M059J (cell line): ENCODE measurements at regions not wholly inside any gene's neighbourhood (a gene's known extent, or its start where the extent isn't known, plus 50 kb on each side); places are given as distances from the start of the nearest gene placed in this dataset.

Source experiments
- DNase-seq: peaks from one replicate; pipeline ENCODE4 v3.0.0-alpha.2; 2012; ENCODE audit warnings: low read depth

GRCh38 chr7:68376131-68376661 lies 1222.1 kb upstream of the AUTS2 start:
- DNase-seq = no peak

GRCh38 chr7:68381731-68382130 lies 1216.5 kb upstream of the AUTS2 start:
- no peak for DNase-seq

- no peak for DNase-seq
These were observed 1213.7 kb upstream of the AUTS2 start for GRCh38 chr7:68384581-68384980.

GRCh38 chr7:68393051-68393450 lies 1205.2 kb upstream of the AUTS2 start:
- no peak for DNase-seq

GRCh38 chr7:68394131-68394530 lies 1204.1 kb upstream of the AUTS2 start:
- DNase-seq = peak; percentile 27

- DNase-seq = no peak
These were observed 1198.2 kb upstream of the AUTS2 start for GRCh38 chr7:68399991-68400590.

- DNase-seq = no peak
These were observed 1197.5 kb upstream of the AUTS2 start for GRCh38 chr7:68400783-68401182.

GRCh38 chr7:68401313-68401712 lies 1197.0 kb upstream of the AUTS2 start:
- no peak for DNase-seq

GRCh38 chr7:68406480-68406879 lies 1191.8 kb upstream of the AUTS2 start:
- DNase-seq = no peak

GRCh38 chr7:68407460-68407859 lies 1190.8 kb upstream of the AUTS2 start:
- no peak for DNase-seq

- no peak for DNase-seq
These were observed 1189.4 kb upstream of the AUTS2 start for GRCh38 chr7:68408873-68409272.

- DNase-seq = no peak
These were observed 1188.4 kb upstream of the AUTS2 start for GRCh38 chr7:68409851-68410250.

GRCh38 chr7:68410693-68411092 lies 1187.6 kb upstream of the AUTS2 start:
- peak; percentile 46 for DNase-seq

GRCh38 chr7:68411742-68412141 lies 1186.5 kb upstream of the AUTS2 start:
- DNase-seq = no peak

GRCh38 chr7:68414631-68415425 lies 1183.4 kb upstream of the AUTS2 start:
- DNase-seq = no peak

- DNase-seq = no peak
These were observed 1181.3 kb upstream of the AUTS2 start for GRCh38 chr7:68417002-68417401.

- peak; percentile 33 for DNase-seq
These were observed 1180.6 kb upstream of the AUTS2 start for GRCh38 chr7:68417659-68418058.

- DNase-seq = no peak
These were observed 1177.7 kb upstream of the AUTS2 start for GRCh38 chr7:68420342-68421192.

- DNase-seq = no peak
These were observed 1176.6 kb upstream of the AUTS2 start for GRCh38 chr7:68421712-68422111.

- DNase-seq = no peak
These were observed 1176.0 kb upstream of the AUTS2 start for GRCh38 chr7:68422281-68422680.

GRCh38 chr7:68423356-68423755 lies 1174.9 kb upstream of the AUTS2 start:
- no peak for DNase-seq

GRCh38 chr7:68424658-68425297 lies 1173.5 kb upstream of the AUTS2 start:
- DNase-seq = no peak
